Thoracic aorta (tissue), 2 donors: ENCODE measurements at regions not wholly inside any gene's neighbourhood (a gene's known extent, or its start where the extent isn't known, plus 50 kb on each side); places are given as distances from the start of the nearest gene placed in this dataset.

ENCODE experiments used
- ATAC-seq: fragments of 150-250 bp; one replicate; pipeline ENCODE4 v1.8.0; 2017; ENCODE audit warnings: low read depth; ENCODE audit not compliant: insufficient number of reproducible peaks, low FRiP score
- DNase-seq: peaks from one replicate; pipeline ENCODE4 v3.0.0-alpha.2; 2020; ENCODE audit warnings: low spot score
- H3K27ac ChIP-seq, 2 donors: fragments of 200-600 bp; sonication (generic); 1 replicate in 1 of 2; 2 replicates in 1 of 2; pipeline ENCODE4 v1.5.1; 2016; ENCODE audit warnings: mild to moderate bottlenecking in 2 of 2, moderate library complexity in 2 of 2
- H3K27me3 ChIP-seq: fragments of 200-600 bp; sonication (generic); replicated peaks from 2 replicates; pipeline ENCODE4 v1.6.0; 2016; ENCODE audit warnings: mild to moderate bottlenecking; ENCODE audit not compliant: insufficient read depth
- H3K36me3 ChIP-seq: fragments of 200-600 bp; sonication (generic); one replicate; pipeline ENCODE4 v1.5.1; 2016
- H3K4me1 ChIP-seq, 2 donors: fragments of 200-600 bp; sonication (generic); 1 replicate in 1 of 2; 2 replicates in 1 of 2; pipeline versions ENCODE4 v1.5.1 to v1.6.0; 2016; ENCODE audit warnings: low read depth in 2 of 2, mild to moderate bottlenecking in 1 of 2; ENCODE audit not compliant: control insufficient read depth in 1 of 2
- H3K4me3 ChIP-seq: fragments of 200-600 bp; sonication (generic); 2 replicates; pipeline ENCODE4 v1.5.1; 2016; ENCODE audit warnings: mild to moderate bottlenecking
- H3K9me3 ChIP-seq: fragments of 200-600 bp; sonication (generic); 2 replicates; pipeline ENCODE4 v1.5.1; 2016
- CTCF ChIP-seq: fragments of 200-600 bp; sonication (generic); IDR thresholded peaks from one replicate; pipeline ENCODE4 v1.5.1; 2019; ENCODE audit warnings: antibody characterized with exemption

GRCh38 chr13:105513448-105513847, 1022.0 kb downstream of the EFNB2 start:
- DNase-seq, result no peak
- no peaks in the 10 kb centered on the region for H3K27me3 ChIP-seq
- no peak for ATAC-seq
- no peak for TF ChIP-seq CTCF
- H3K4me1 ChIP-seq, result no peaks in the 10 kb centered on the region
- H3K9me3 ChIP-seq, result no peaks in the 10 kb centered on the region
- H3K4me3 ChIP-seq, result no peak overlapping the region
- H3K36me3 ChIP-seq, result no peaks in the 10 kb centered on the region
- no peak overlapping the region for H3K27ac ChIP-seq

GRCh38 chr13:105509981-105510762, 1025.3 kb downstream of the EFNB2 start:
- Histone ChIP-seq H3K27me3 (no peaks in the 10 kb centered on the region), H3K4me1 (no peaks in the 10 kb centered on the region), H3K36me3 (no peaks in the 10 kb centered on the region), H3K4me3 (no peak overlapping the region), H3K27ac (no peak overlapping the region), H3K9me3 (no peaks in the 10 kb centered on the region)
- no peak for DNase-seq
- no peak for TF ChIP-seq CTCF
- ATAC-seq, result no peak

GRCh38 chr13:105506463-105506862, 1029.0 kb downstream of the EFNB2 start:
- DNase-seq, result no peak
- no peaks in the 10 kb centered on the region for H3K27me3 ChIP-seq
- no peak overlapping the region for H3K4me3 ChIP-seq
- no peaks in the 10 kb centered on the region for H3K9me3 ChIP-seq
- H3K36me3 ChIP-seq, result no peaks in the 10 kb centered on the region
- no peak for TF ChIP-seq CTCF
- ATAC-seq, result no peak
- no peak overlapping the region for H3K27ac ChIP-seq
- H3K4me1 ChIP-seq, result no peaks in the 10 kb centered on the region

- no peak overlapping the region for H3K4me3 ChIP-seq
- no peak for DNase-seq
- no peak for TF ChIP-seq CTCF
- H3K27ac ChIP-seq, result no peak overlapping the region
- no peaks in the 10 kb centered on the region for H3K9me3 ChIP-seq
- H3K36me3 ChIP-seq, result no peaks in the 10 kb centered on the region
- ATAC-seq, result no peak
- H3K27me3 ChIP-seq, result no peaks in the 10 kb centered on the region
- H3K4me1 ChIP-seq, result no peaks in the 10 kb centered on the region
These were observed 1033.3 kb downstream of the EFNB2 start for GRCh38 chr13:105502193-105502592.

- Histone ChIP-seq H3K36me3 (no peaks in the 10 kb centered on the region), H3K4me3 (no peak overlapping the region), H3K9me3 (no peaks in the 10 kb centered on the region), H3K4me1 (no peaks in the 10 kb centered on the region), H3K27ac (no peak overlapping the region), H3K27me3 (no peaks in the 10 kb centered on the region)
- no peak for DNase-seq
- no peak for TF ChIP-seq CTCF
- ATAC-seq, result no peak
These were observed 1037.9 kb downstream of the EFNB2 start for GRCh38 chr13:105497597-105497996.
